Vagina (tissue), 2 donors: ENCODE measurements at regions not wholly inside any gene's neighbourhood (a gene's known extent, or its start where the extent isn't known, plus 50 kb on each side); places are given as distances from the start of the nearest gene placed in this dataset.

Experiments
- POLR2A ChIP-seq, 2 donors: fragments of 450-650 bp; IDR thresholded peaks; one replicate each; pipeline ENCODE4 v1.6.1; 2017; ENCODE audit warnings: antibody characterized with exemption in 2 of 2, mild to moderate bottlenecking in 2 of 2, moderate library complexity in 2 of 2
- POLR2AphosphoS5 ChIP-seq, 2 donors: sonication (generic); formaldehyde crosslinking; IDR thresholded peaks; one replicate each; pipeline ENCODE4 v1.9.0; 2017; ENCODE audit warnings: antibody characterized with exemption in 2 of 2, mild to moderate bottlenecking in 2 of 2, low read depth in 1 of 2; ENCODE audit not compliant: insufficient read depth in 1 of 2
- TF ChIP-seq, protein P1 (sequence below), 3 experiments: fragments of 450-650 bp in 2 of 3; fragments of 200-600 bp in 1 of 3; sonication (generic) in 1 of 3; IDR thresholded peaks; one replicate each; pipeline ENCODE4 v1.5.1; 2017 to 2019; ENCODE audit warnings: antibody characterized with exemption in 3 of 3, mild to moderate bottlenecking in 2 of 3, moderate library complexity in 2 of 3

DNA sequence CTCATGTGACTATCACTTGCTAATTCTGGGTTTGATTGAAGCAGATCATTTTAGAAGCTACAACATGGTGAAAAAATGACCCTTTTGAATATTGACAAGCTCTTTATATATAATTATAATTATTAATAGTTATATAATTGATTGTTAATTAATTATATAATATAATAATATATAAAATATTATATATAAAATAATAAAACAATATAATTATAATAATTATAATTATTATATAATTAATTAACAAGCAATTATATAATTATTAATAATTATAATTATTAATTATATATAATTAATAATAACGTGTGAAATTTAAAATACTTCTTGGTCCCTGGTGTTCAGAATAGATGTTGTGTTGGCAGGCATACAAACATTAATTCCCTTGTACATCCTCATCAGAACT, 404.1 kb upstream of the CDH19 start:
- TF ChIP-seq POLR2A (IDR thresholded peaks at IDR 0.05): no peak
- TF ChIP-seq, protein P1, sequence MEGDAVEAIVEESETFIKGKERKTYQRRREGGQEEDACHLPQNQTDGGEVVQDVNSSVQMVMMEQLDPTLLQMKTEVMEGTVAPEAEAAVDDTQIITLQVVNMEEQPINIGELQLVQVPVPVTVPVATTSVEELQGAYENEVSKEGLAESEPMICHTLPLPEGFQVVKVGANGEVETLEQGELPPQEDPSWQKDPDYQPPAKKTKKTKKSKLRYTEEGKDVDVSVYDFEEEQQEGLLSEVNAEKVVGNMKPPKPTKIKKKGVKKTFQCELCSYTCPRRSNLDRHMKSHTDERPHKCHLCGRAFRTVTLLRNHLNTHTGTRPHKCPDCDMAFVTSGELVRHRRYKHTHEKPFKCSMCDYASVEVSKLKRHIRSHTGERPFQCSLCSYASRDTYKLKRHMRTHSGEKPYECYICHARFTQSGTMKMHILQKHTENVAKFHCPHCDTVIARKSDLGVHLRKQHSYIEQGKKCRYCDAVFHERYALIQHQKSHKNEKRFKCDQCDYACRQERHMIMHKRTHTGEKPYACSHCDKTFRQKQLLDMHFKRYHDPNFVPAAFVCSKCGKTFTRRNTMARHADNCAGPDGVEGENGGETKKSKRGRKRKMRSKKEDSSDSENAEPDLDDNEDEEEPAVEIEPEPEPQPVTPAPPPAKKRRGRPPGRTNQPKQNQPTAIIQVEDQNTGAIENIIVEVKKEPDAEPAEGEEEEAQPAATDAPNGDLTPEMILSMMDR (IDR thresholded peaks at IDR 0.05): no peak
- no peak for TF ChIP-seq POLR2AphosphoS5 (IDR thresholded peaks at IDR 0.05; ENCODE audit: insufficient read depth in 1 of 2, low read depth in 1 of 2)
